Heart left ventricle (tissue), 13 donors: ENCODE measurements at regions not wholly inside any gene's neighbourhood (a gene's known extent, or its start where the extent isn't known, plus 50 kb on each side); places are given as distances from the start of the nearest gene placed in this dataset.

Experiments used
- POLR2A ChIP-seq, 2 donors: fragments of 450-650 bp; IDR thresholded peaks; one replicate each; pipeline ENCODE4 v1.6.1; 2017; ENCODE audit warnings: antibody characterized with exemption in 2 of 2, mild to moderate bottlenecking in 2 of 2, moderate library complexity in 2 of 2
- TF ChIP-seq, protein P1 (sequence below), 12 donors: fragments of 200-600 bp; sonication (generic) in 4 of 12; IDR thresholded peaks; one replicate each; pipeline versions ENCODE4 v1.5.0 to v1.8.0; 2018 to 2022; ENCODE audit warnings: antibody characterized with exemption in 12 of 12, mild to moderate bottlenecking in 5 of 12
- donor health status: ischemic (EF 13 %, LVEDD 7.1; RV severe dilation, severe dysfunction).
- donor health status: DM: no; HTN: yes; CAD: no.
- donor health status: DM: no; HTN: no; CAD: no.
- donor health status: ischemic (EF 25% LVEDD 6.9; RV normal size, moderate dysfunction).
- donor health status: ischemic (EF 25% LVEDD 5.7; RV mildly dilated, moderate dysfunction).
- donor health status: ischemic (EF 35%, LVEDD 5.7; RV mildly dilated, moderate dysfunction).
- donor health status: nonischemic (EF 11% LVEDD 7.7; RV severe dilation, severe dysfunction).
- donor health status: DM: yes; HTN: yes; CAD: no.
- donor health status: PGD.
- donor health status: ischemic (EF 29% LVEDD 5.4; RV normal size, mild dysfunction).
- donor health status: nonischemic (EF 23%, LVEDD 6.1; RV moderate dilation, normal function).

DNA sequence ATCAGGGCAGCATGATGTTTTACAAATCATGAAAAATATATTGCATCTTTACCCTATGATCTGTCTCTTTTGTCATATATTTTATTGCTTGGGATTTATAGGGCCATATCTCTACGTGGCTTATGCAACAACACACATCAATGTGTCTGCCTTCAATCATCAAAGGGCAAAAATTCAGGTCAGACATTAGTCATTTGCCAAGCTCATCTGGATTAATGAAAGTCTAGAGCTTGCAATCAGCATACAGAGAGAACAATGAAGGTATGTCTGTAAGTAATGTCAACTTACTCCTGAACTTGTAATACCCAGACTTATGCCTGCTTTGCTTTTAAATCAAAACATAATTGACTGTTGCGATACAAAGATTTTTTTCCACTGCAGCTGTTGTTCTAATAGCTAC, 282.7 kb downstream of the HAO1 start:
- TF ChIP-seq POLR2A (IDR thresholded peaks at IDR 0.05) = no peak
- TF ChIP-seq, protein P1, sequence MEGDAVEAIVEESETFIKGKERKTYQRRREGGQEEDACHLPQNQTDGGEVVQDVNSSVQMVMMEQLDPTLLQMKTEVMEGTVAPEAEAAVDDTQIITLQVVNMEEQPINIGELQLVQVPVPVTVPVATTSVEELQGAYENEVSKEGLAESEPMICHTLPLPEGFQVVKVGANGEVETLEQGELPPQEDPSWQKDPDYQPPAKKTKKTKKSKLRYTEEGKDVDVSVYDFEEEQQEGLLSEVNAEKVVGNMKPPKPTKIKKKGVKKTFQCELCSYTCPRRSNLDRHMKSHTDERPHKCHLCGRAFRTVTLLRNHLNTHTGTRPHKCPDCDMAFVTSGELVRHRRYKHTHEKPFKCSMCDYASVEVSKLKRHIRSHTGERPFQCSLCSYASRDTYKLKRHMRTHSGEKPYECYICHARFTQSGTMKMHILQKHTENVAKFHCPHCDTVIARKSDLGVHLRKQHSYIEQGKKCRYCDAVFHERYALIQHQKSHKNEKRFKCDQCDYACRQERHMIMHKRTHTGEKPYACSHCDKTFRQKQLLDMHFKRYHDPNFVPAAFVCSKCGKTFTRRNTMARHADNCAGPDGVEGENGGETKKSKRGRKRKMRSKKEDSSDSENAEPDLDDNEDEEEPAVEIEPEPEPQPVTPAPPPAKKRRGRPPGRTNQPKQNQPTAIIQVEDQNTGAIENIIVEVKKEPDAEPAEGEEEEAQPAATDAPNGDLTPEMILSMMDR (IDR thresholded peaks at IDR 0.05) = no peak
